ENCODE measurements at regions not wholly inside any gene's neighbourhood (a gene's known extent, or its start where the extent isn't known, plus 50 kb on each side); places are given as distances from the start of the nearest gene placed in this dataset.
A peak's percentile ranks its signal among the peaks of the same experiment; 100 is the strongest.

DNA sequence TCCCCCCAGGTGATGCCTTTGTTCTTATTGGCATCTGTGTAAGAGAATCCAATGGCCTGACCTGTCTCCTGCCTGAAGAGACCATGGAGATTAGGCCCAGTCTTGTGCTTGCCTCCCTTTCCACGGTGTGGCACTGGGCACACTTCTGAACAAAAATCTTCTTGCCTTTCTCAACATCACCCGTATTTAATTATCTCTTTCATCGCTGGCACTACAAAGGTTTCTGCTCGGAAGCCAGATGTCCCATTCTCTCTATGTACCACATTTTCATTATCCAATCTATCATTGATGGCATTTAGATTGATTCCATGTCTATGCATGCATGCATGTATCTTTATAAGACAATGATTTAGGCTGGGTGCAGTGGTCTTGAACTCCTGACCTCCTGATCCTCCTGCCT is 74.3 kb downstream of the SLC25A15 start:
- TF ChIP-seq, protein P1, sequence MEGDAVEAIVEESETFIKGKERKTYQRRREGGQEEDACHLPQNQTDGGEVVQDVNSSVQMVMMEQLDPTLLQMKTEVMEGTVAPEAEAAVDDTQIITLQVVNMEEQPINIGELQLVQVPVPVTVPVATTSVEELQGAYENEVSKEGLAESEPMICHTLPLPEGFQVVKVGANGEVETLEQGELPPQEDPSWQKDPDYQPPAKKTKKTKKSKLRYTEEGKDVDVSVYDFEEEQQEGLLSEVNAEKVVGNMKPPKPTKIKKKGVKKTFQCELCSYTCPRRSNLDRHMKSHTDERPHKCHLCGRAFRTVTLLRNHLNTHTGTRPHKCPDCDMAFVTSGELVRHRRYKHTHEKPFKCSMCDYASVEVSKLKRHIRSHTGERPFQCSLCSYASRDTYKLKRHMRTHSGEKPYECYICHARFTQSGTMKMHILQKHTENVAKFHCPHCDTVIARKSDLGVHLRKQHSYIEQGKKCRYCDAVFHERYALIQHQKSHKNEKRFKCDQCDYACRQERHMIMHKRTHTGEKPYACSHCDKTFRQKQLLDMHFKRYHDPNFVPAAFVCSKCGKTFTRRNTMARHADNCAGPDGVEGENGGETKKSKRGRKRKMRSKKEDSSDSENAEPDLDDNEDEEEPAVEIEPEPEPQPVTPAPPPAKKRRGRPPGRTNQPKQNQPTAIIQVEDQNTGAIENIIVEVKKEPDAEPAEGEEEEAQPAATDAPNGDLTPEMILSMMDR (IDR thresholded peaks at IDR 0.05; ENCODE audit: low read depth, low read length), result no peak
- no peaks in the 10 kb centered on the region for H3K27me3 ChIP-seq
- no peaks in the 10 kb centered on the region for H3K36me3 ChIP-seq
- no peak for DNase-seq (ENCODE audit: low read depth in 1 of 2, low spot score in 1 of 2)
- H3K27ac ChIP-seq, result no peak overlapping the region
- H3K4me3 ChIP-seq, result no peak overlapping the region
- no peaks in the 10 kb centered on the region for H3K9me3 ChIP-seq (ENCODE audit: low read depth)
- no peaks in the 10 kb centered on the region for H3K4me1 ChIP-seq (ENCODE audit: low read depth)

DNA sequence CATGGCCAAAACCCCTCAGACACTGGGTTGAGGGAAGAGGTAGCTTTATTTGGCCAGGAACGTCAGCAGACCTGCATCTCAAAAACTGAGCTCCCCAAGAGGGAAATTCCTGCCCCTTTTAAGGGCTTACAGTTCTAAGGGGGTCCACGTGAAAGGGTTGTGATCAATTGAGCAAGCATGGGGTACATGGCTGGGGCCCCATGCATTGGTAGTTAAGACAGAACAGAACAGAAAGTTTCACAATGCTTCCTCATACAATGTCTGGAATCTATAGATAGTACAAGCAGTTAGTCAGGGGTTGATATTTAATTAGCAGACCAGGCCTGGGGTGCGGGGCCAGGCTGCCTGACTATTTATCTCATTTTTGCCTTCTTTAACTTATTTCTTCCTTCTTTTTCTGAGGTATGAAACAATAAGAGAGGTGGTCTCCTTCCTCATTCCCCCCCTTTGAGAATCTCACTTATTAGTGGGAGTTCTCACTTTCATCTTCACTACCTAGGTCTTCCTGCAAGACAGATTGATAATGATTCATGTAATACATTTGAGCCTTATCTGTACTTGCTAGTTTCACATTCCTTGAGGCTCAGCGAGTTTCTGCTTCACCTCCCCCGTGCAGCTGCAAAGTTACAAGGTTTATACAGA is 84.8 kb downstream of the SLC25A15 start:
- Histone ChIP-seq H3K27me3 (no peaks in the 10 kb centered on the region), H3K27ac (no peak overlapping the region), H3K4me1 (ENCODE audit: low read depth) (no peaks in the 10 kb centered on the region), H3K4me3 (no peak overlapping the region), H3K9me3 (ENCODE audit: low read depth) (no peaks in the 10 kb centered on the region), H3K36me3 (no peaks in the 10 kb centered on the region)
- TF ChIP-seq, protein P1 (IDR thresholded peaks at IDR 0.05; ENCODE audit: low read depth, low read length), result no peak
- peak in 1 of 2 donors; percentile 7 for DNase-seq (ENCODE audit: low read depth in 1 of 2, low spot score in 1 of 2)

DNA sequence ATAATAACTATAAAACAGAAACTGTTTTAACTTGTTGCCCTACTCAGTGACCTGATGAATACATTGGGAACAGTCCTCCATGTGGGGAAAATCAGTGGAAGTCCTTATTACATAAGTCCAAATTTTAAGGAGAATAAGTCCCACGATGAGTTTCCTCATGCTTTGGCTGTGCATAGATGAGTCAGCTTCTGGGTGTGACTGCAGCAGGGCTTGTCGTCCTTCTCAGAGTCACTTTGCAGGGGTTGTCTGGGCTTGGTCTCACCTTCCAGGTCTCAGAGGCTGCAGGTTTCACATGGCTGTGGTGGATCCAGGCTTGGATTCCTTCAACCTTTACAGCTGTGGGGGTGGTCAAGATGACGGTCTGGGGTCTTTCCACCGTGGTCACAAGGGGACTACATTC is 85.6 kb downstream of the SLC25A15 start:
- H3K27me3 ChIP-seq, result no peaks in the 10 kb centered on the region
- no peak overlapping the region for H3K4me3 ChIP-seq
- no peak for DNase-seq (ENCODE audit: low read depth in 1 of 2, low spot score in 1 of 2)
- no peak overlapping the region for H3K27ac ChIP-seq
- H3K36me3 ChIP-seq, result no peaks in the 10 kb centered on the region
- H3K9me3 ChIP-seq (ENCODE audit: low read depth), result no peaks in the 10 kb centered on the region
- TF ChIP-seq, protein P1 (IDR thresholded peaks at IDR 0.05; ENCODE audit: low read depth, low read length), result no peak
- no peaks in the 10 kb centered on the region for H3K4me1 ChIP-seq (ENCODE audit: low read depth)

DNA sequence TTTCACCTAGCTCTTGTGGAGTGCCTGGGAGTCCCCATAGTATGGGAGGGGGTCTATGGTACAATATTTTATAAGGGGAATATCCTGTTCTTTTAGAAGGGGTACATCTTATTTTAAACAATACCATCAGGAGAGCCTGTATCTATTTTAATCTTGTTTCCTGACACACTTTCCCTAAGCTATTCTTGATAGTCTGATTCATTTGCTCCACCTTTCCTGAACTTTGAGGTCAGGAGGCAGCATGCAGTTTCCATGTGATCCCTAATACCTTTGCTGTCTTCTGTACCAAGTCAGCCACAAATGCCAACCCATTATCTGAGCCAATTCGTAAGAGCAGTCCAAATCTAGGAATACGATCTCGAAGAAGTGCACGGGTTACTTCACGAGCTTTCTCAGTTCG is 86.2 kb downstream of the SLC25A15 start:
- no peaks in the 10 kb centered on the region for H3K36me3 ChIP-seq
- no peak overlapping the region for H3K4me3 ChIP-seq
- H3K4me1 ChIP-seq (ENCODE audit: low read depth), result no peaks in the 10 kb centered on the region
- no peak overlapping the region for H3K27ac ChIP-seq
- DNase-seq (ENCODE audit: low read depth in 1 of 2, low spot score in 1 of 2), result no peak
- TF ChIP-seq, protein P1 (IDR thresholded peaks at IDR 0.05; ENCODE audit: low read depth, low read length), result no peak
- H3K9me3 ChIP-seq (ENCODE audit: low read depth), result no peaks in the 10 kb centered on the region
- H3K27me3 ChIP-seq, result no peaks in the 10 kb centered on the region

DNA sequence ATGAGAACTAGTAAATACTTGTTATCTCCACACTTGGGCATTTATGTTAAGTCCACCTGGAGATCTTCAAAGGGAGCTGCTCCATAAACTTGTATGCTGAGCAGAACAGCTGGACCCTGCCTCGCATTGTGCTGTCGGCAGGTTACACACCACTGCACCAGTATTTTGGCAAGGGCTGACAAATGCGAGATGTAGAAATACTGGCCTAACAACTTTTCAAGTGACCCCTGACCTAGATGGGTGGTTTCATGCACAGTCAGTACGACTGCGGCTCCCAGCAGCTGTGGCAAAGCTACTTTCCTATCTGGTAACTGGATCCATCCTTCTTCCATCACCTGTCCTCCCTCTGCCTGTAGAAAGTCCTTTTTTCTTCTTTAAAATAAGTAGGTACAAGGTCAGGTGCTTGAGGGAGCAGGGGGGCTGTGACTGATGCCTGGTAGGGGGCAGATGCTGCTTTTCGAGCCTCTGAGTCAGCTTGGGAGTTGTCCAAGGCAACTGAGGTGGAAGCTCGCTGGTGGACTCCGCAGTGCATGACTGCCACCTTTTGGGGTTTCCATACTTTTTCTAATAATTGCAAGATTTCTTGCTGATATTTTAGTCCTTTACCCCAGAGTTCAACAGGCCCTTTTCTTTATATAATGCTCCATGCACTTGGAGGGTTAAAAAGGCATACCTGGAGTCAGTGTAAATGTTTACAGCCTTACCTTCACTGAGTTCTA is 86.8 kb downstream of the SLC25A15 start:
- H3K9me3 ChIP-seq (ENCODE audit: low read depth), result no peaks in the 10 kb centered on the region
- DNase-seq (ENCODE audit: low read depth in 1 of 2, low spot score in 1 of 2), result no peak
- TF ChIP-seq, protein P1 (IDR thresholded peaks at IDR 0.05; ENCODE audit: low read depth, low read length), result no peak
- no peak overlapping the region for H3K27ac ChIP-seq
- no peaks in the 10 kb centered on the region for H3K36me3 ChIP-seq
- H3K4me3 ChIP-seq, result no peak overlapping the region
- H3K4me1 ChIP-seq (ENCODE audit: low read depth), result no peaks in the 10 kb centered on the region
- no peaks in the 10 kb centered on the region for H3K27me3 ChIP-seq
